OCI-LY7 (cell line): ENCODE measurements at regions not wholly inside any gene's neighbourhood (a gene's known extent, or its start where the extent isn't known, plus 50 kb on each side); places are given as distances from the start of the nearest gene placed in this dataset.

Experiments
- BruUV-seq: library from RNA; stranded (reverse); fragments of 400-500 nt; replicated peaks from 2 replicates; lab custom pipeline; 2021; lab: Mats Ljungman, UMichigan
- CTCF ChIA-PET: fragments of 300-600 bp; sonication (Branson Sonifier 250); formaldehyde crosslinking; loops from one replicate; lab custom pipeline; 2022; ENCODE audit warnings: antibody characterized with exemption; ENCODE audit not compliant: unreplicated experiment; lab: Charles Lee
- POLR2A ChIA-PET: fragments of 300-600 bp; sonication (Branson Sonifier 250); formaldehyde crosslinking; loops from one replicate; lab custom pipeline; 2022; ENCODE audit warnings: antibody characterized with exemption; lab: Charles Lee
- DNase-seq: peaks from one replicate; pipeline ENCODE4 v3.0.0-alpha.2; 2015; ENCODE audit warnings: low spot score
- H2AFZ ChIP-seq: fragments of 200-600 bp; sonication (generic), shearing (Covaris generic); 2 replicates; pipeline ENCODE4 v1.6.1; 2014; ENCODE audit warnings: mild to moderate bottlenecking, antibody characterized with exemption, low read length, moderate library complexity
- H3K27ac ChIP-seq: fragments of 200-600 bp; sonication (generic); 2 replicates; pipeline ENCODE4 v1.5.1; 2014; ENCODE audit warnings: mixed run types, low read depth, mild to moderate bottlenecking, moderate library complexity, low read length, inconsistent platforms; ENCODE audit not compliant: poor library complexity, severe bottlenecking
- H3K36me3 ChIP-seq: fragments of 200-600 bp; sonication (generic); 2 replicates; pipeline ENCODE4 v1.6.1; 2014; ENCODE audit warnings: mild to moderate bottlenecking, antibody characterized with exemption, low read length, moderate library complexity, mixed read lengths; ENCODE audit not compliant: insufficient read depth
- H3K4me1 ChIP-seq: fragments of 200-600 bp; sonication (generic); 2 replicates; pipeline ENCODE4 v1.5.1; 2014; ENCODE audit warnings: mild to moderate bottlenecking, low read length; ENCODE audit not compliant: insufficient read depth, poor library complexity, severe bottlenecking
- H3K4me2 ChIP-seq: fragments of 200-600 bp; sonication (generic); 2 replicates; pipeline ENCODE4 v1.6.1; 2014; ENCODE audit warnings: mild to moderate bottlenecking, low read length
- H3K4me3 ChIP-seq: fragments of 200-600 bp; sonication (generic); 2 replicates; pipeline ENCODE4 v1.5.1; 2014; ENCODE audit warnings: mild to moderate bottlenecking, low read depth, low read length; ENCODE audit not compliant: poor library complexity, severe bottlenecking
- H3K79me2 ChIP-seq: fragments of 200-600 bp; sonication (generic); 2 replicates; pipeline ENCODE4 v1.6.1; 2016; ENCODE audit warnings: low read depth, mild to moderate bottlenecking, low read length, moderate library complexity, mixed read lengths; ENCODE audit not compliant: insufficient read depth
- H3K9me2 ChIP-seq: fragments of 200-600 bp; sonication (generic); 2 replicates; pipeline ENCODE4 v1.6.1; 2016; ENCODE audit warnings: mild to moderate bottlenecking, low read length, mixed read lengths; ENCODE audit not compliant: insufficient read depth
- H3K9me3 ChIP-seq: fragments of 200-600 bp; sonication (generic); 2 replicates; pipeline ENCODE4 v1.6.1; 2014; ENCODE audit warnings: mild to moderate bottlenecking, mixed run types, low read length, mixed read lengths
- H4K20me1 ChIP-seq: fragments of 200-600 bp; sonication (generic); 2 replicates; pipeline ENCODE4 v1.6.1; 2014; ENCODE audit warnings: mild to moderate bottlenecking, antibody characterized with exemption, low read length, moderate library complexity, mixed read lengths; ENCODE audit not compliant: insufficient read depth
- CTCF ChIP-seq: fragments of 200-600 bp; sonication (generic); conservative IDR thresholded peaks from 2 replicates; pipeline ENCODE4 v1.5.1; 2014; ENCODE audit warnings: mild to moderate bottlenecking, antibody characterized with exemption, low read length, moderate library complexity, mixed read lengths
- EZH2phosphoT487 ChIP-seq: fragments of 200-600 bp; sonication (generic); IDR thresholded peaks from 2 replicates; pipeline ENCODE4 v1.6.1; 2018; ENCODE audit warnings: low read depth, borderline replicate concordance, mild to moderate bottlenecking, mixed run types, antibody characterized with exemption, low read length, moderate library complexity, mixed read lengths
- intact Hi-C: fragments of 100-400 bp; cut with micrococcal nuclease; formaldehyde crosslinking; loops from one replicate; pipeline ENCODE4 v1.10.0; 2022; ENCODE audit not compliant: unreplicated experiment

- intact Hi-C loops, result loop anchor here (5.0 kb wide), 1 partner anchor 116 kb away; no protein-coding TSS in a partner anchor
- H3K4me1 ChIP-seq, result no peaks in the 10 kb centered on the region
- H2AFZ ChIP-seq, result no peak overlapping the region
- H3K79me2 ChIP-seq, result no peaks in the 10 kb centered on the region
- no peaks in the 10 kb centered on the region for H3K9me2 ChIP-seq
- no peaks in the 10 kb centered on the region for H3K36me3 ChIP-seq
- H3K4me3 ChIP-seq, result no peak overlapping the region
- no TSS peak for BruUV-seq
- ChIA-PET CTCF (interaction anchor here (1.2 kb wide), 1 partner anchor 299 kb away, joined by 3 read pairs; no protein-coding TSS in a partner anchor), POLR2A (interaction anchor here (0.6 to 0.7 kb wide), 3 partner anchors 48 to 459 kb away, joined by 3 to 5 read pairs (median 3); no protein-coding TSS in a partner anchor)
- H3K27ac ChIP-seq, result no peak overlapping the region
- no peaks in the 10 kb centered on the region for H4K20me1 ChIP-seq
- DNase-seq, result no peak
- H3K4me2 ChIP-seq, result no peak overlapping the region
- TF ChIP-seq EZH2phosphoT487 (no peak), CTCF (no peak)
- no peaks in the 10 kb centered on the region for H3K9me3 ChIP-seq
Measured at GRCh38 chr5:135215617-135216470, 181.8 kb upstream of the PITX1 start.

GRCh38 chr5:135214897-135215616 lies 181.0 kb upstream of the PITX1 start:
- TF ChIP-seq EZH2phosphoT487 (no peak), CTCF (no peak)

More at GRCh38 chr5:135214897-135215616, 181.0 kb upstream of the PITX1 start:
- no peaks in the 10 kb centered on the region for H4K20me1 ChIP-seq
- H3K4me1 ChIP-seq, result no peaks in the 10 kb centered on the region
- DNase-seq, result no peak
- H3K9me2 ChIP-seq, result no peaks in the 10 kb centered on the region
- H3K79me2 ChIP-seq, result no peaks in the 10 kb centered on the region
- no peak overlapping the region for H3K27ac ChIP-seq
- BruUV-seq, result no TSS peak
- no peaks in the 10 kb centered on the region for H3K9me3 ChIP-seq
- no peaks in the 10 kb centered on the region for H3K36me3 ChIP-seq
- no peak overlapping the region for H3K4me3 ChIP-seq
- CTCF ChIA-PET, result interaction anchor here (1.0 kb wide), 1 partner anchor 32 kb away, joined by 3 read pairs; no protein-coding TSS in a partner anchor
- intact Hi-C loops, result loop anchor here (5.0 kb wide), 1 partner anchor 117 kb away; no protein-coding TSS in a partner anchor
- POLR2A ChIA-PET, result no interaction called here
- H3K4me2 ChIP-seq, result no peak overlapping the region
- H2AFZ ChIP-seq, result no peak overlapping the region
